C4-2B (cell line): ENCODE measurements at regions not wholly inside any gene's neighbourhood (a gene's known extent, or its start where the extent isn't known, plus 50 kb on each side); places are given as distances from the start of the nearest gene placed in this dataset.

Experiments
- H3K27ac ChIP-seq: fragments of 450-650 bp; 2 replicates; pipeline ENCODE4 v1.5.1; 2017
- CTCF ChIP-seq: fragments of 450-650 bp; conservative IDR thresholded peaks from 2 replicates; pipeline ENCODE4 v1.5.1; 2017; ENCODE audit warnings: mild to moderate bottlenecking
- ZFX ChIP-seq: fragments of 450-650 bp; IDR thresholded peaks from 2 replicates; pipeline ENCODE4 v1.6.1; 2017

- TF ChIP-seq ZFX: no peak
- no peak for TF ChIP-seq CTCF
- H3K27ac ChIP-seq: no peak overlapping the region
These were observed 90.4 kb upstream of the BMPER start for GRCh38 chr7:33814936-33815335.

- no peak for TF ChIP-seq ZFX
- TF ChIP-seq CTCF: no peak
- H3K27ac ChIP-seq: no peak overlapping the region
These were observed 90.0 kb upstream of the BMPER start for GRCh38 chr7:33815336-33815735.

GRCh38 chr7:33816106-33816505 is 89.2 kb upstream of the BMPER start:
- no peak for TF ChIP-seq ZFX
- TF ChIP-seq CTCF: no peak
- H3K27ac ChIP-seq: no peak overlapping the region

- TF ChIP-seq CTCF (no peak), ZFX (no peak)
- no peak overlapping the region for H3K27ac ChIP-seq
These were observed 85.7 kb upstream of the BMPER start for GRCh38 chr7:33819658-33820057.

- TF ChIP-seq ZFX: no peak
- TF ChIP-seq CTCF: no peak
- no peak overlapping the region for H3K27ac ChIP-seq
These were observed 85.1 kb upstream of the BMPER start for GRCh38 chr7:33820206-33820605.

GRCh38 chr7:33821970-33822369 is 83.4 kb upstream of the BMPER start:
- TF ChIP-seq ZFX (no peak), CTCF (no peak)
- H3K27ac ChIP-seq: no peak overlapping the region

GRCh38 chr7:33823913-33824312 is 81.4 kb upstream of the BMPER start:
- TF ChIP-seq ZFX: no peak
- TF ChIP-seq CTCF: no peak
- no peak overlapping the region for H3K27ac ChIP-seq
